Cardiac muscle cell (in vitro differentiated cells and primary cell): ENCODE measurements at regions not wholly inside any gene's neighbourhood (a gene's known extent, or its start where the extent isn't known, plus 50 kb on each side); places are given as distances from the start of the nearest gene placed in this dataset.

Experiments
- DNase-seq, 2 donors: peaks; one replicate each; pipeline versions ENCODE4 v3.0.0 to v3.0.0-alpha.2; 2010 to 2017; ENCODE audit warnings: low read depth in 1 of 2, low spot score in 1 of 2
- H3K27ac ChIP-seq: fragments of 200-600 bp; sonication (generic); 2 replicates; pipeline ENCODE4 v1.5.1; 2016
- H3K27me3 ChIP-seq: fragments of 200-600 bp; sonication (generic); 2 replicates; pipeline ENCODE4 v1.6.0; 2016; ENCODE audit warnings: control low read depth
- H3K36me3 ChIP-seq: fragments of 200-600 bp; sonication (generic); 2 replicates; pipeline ENCODE4 v1.5.1; 2016; ENCODE audit warnings: control low read depth
- H3K4me1 ChIP-seq: fragments of 200-600 bp; sonication (generic); 2 replicates; pipeline ENCODE4 v1.8.1; 2017; ENCODE audit warnings: low read depth, mild to moderate bottlenecking, mixed run types
- H3K4me3 ChIP-seq: fragments of 200-600 bp; sonication (generic); 2 replicates; pipeline ENCODE4 v1.5.1; 2016; ENCODE audit warnings: mild to moderate bottlenecking
- H3K9me3 ChIP-seq: fragments of 200-600 bp; sonication (generic); 2 replicates; pipeline ENCODE4 v1.5.1; 2017; ENCODE audit warnings: low read depth, mild to moderate bottlenecking, control low read depth
- CTCF ChIP-seq: IDR thresholded peaks from 2 replicates; pipeline ENCODE4 v1.5.1; 2012; ENCODE audit warnings: low read depth, mild to moderate bottlenecking, low read length

- Histone ChIP-seq H3K27ac (no peak overlapping the region), H3K36me3 (no peaks in the 10 kb centered on the region), H3K4me3 (no peak overlapping the region), H3K4me1 (no peaks in the 10 kb centered on the region), H3K9me3 (no peaks in the 10 kb centered on the region), H3K27me3 (no peaks in the 10 kb centered on the region)
- TF ChIP-seq CTCF, result no peak
- DNase-seq, result no peak
These were observed 762.2 kb upstream of the PRR20A start for GRCh38 chr13:56378566-56378965.

GRCh38 chr13:56393549-56393948 is 747.2 kb upstream of the PRR20A start:
- no peak overlapping the region for H3K27ac ChIP-seq
- H3K4me3 ChIP-seq, result no peak overlapping the region
- H3K27me3 ChIP-seq, result no peaks in the 10 kb centered on the region
- H3K36me3 ChIP-seq, result no peaks in the 10 kb centered on the region
- DNase-seq, result no peak
- TF ChIP-seq CTCF, result no peak
- H3K4me1 ChIP-seq, result no peaks in the 10 kb centered on the region
- no peaks in the 10 kb centered on the region for H3K9me3 ChIP-seq

- no peak overlapping the region for H3K27ac ChIP-seq
- DNase-seq, result no peak
- no peaks in the 10 kb centered on the region for H3K4me1 ChIP-seq
- H3K9me3 ChIP-seq, result no peaks in the 10 kb centered on the region
- H3K36me3 ChIP-seq, result no peaks in the 10 kb centered on the region
- no peaks in the 10 kb centered on the region for H3K27me3 ChIP-seq
- no peak overlapping the region for H3K4me3 ChIP-seq
- no peak for TF ChIP-seq CTCF
These were observed 744.4 kb upstream of the PRR20A start for GRCh38 chr13:56396318-56396717.

- Histone ChIP-seq H3K27ac (no peak overlapping the region), H3K27me3 (no peaks in the 10 kb centered on the region), H3K36me3 (no peaks in the 10 kb centered on the region), H3K4me1 (no peaks in the 10 kb centered on the region), H3K9me3 (no peaks in the 10 kb centered on the region), H3K4me3 (no peak overlapping the region)
- no peak for TF ChIP-seq CTCF
- DNase-seq, result no peak
These were observed 739.9 kb upstream of the PRR20A start for GRCh38 chr13:56400774-56401173.

- TF ChIP-seq CTCF, result no peak
These were observed 727.9 kb upstream of the PRR20A start for GRCh38 chr13:56412856-56413255.

GRCh38 chr13:56424246-56424645 is 716.5 kb upstream of the PRR20A start:
- H3K9me3 ChIP-seq, result no peaks in the 10 kb centered on the region
- no peak for TF ChIP-seq CTCF
- H3K27me3 ChIP-seq, result no peaks in the 10 kb centered on the region
- DNase-seq, result no peak
- no peaks in the 10 kb centered on the region for H3K36me3 ChIP-seq
- H3K4me1 ChIP-seq, result no peaks in the 10 kb centered on the region
- H3K4me3 ChIP-seq, result no peak overlapping the region
- H3K27ac ChIP-seq, result no peak overlapping the region

More at GRCh38 chr13:56412856-56413255, 727.9 kb upstream of the PRR20A start:
- Histone ChIP-seq H3K9me3 (no peaks in the 10 kb centered on the region), H3K4me1 (peaks cover 8% of the 10 kb centered on the region), H3K4me3 (no peak overlapping the region), H3K27ac (no peak overlapping the region), H3K27me3 (no peaks in the 10 kb centered on the region), H3K36me3 (no peaks in the 10 kb centered on the region)
- peak in 1 of 2 donors; percentile 21 for DNase-seq
